HG02938 (cell line): ENCODE measurements at regions not wholly inside any gene's neighbourhood (a gene's known extent, or its start where the extent isn't known, plus 50 kb on each side); places are given as distances from the start of the nearest gene placed in this dataset.
"Not testable (repeated sequence)": the region's sequence is repeated elsewhere in the genome, so short reads cannot be mapped to it uniquely, and the experiment has no call there.

Experiments used
- ATAC-seq: cut with Tn5 transposase; IDR thresholded peaks from one replicate; pipeline ENCODE4 v1.9.1; 2021; ENCODE audit warnings: mild to moderate bottlenecking, moderate library complexity; ENCODE audit not compliant: unreplicated experiment

DNA sequence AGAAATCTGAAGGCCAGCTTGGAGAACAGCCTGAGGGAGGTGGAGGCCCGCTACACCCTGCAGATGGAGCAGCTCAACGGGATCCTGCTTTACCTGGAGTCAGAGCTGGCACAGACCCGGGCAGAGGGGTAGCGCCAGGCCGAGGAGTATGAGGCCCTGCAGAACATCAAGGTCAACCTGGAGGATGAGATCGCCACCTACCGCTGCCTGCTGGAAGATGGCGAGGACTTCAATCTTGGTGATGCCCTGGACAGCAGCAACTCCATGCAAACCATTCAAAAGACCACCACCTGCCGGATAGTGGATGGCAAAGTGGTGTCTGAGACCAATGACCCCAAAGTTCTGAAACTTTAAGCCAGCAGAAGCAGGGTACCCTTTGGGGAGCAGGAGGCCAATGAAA, 318.4 kb downstream of the ZFHX3 start:
- ATAC-seq: not testable (repeated sequence)

DNA sequence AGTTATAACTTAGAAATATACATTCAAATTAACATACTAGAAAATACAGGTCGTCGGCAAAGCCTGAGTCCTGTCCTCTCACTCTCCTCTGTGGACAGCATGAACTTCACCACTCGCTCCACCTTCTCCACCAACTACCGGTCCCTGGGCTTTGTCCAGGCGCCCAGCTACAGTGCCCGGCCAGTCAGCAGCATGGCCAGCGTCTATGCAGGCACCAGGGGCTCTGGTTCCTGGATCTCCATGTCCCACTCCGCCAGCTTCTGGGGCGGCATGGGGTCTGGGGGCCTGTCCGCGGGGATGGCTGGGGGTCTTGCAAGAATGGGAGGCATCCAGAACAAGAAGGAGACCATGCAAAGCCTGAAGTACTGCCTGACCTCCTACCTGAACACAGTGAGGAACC, 319.4 kb downstream of the ZFHX3 start:
- ATAC-seq: no peak

DNA sequence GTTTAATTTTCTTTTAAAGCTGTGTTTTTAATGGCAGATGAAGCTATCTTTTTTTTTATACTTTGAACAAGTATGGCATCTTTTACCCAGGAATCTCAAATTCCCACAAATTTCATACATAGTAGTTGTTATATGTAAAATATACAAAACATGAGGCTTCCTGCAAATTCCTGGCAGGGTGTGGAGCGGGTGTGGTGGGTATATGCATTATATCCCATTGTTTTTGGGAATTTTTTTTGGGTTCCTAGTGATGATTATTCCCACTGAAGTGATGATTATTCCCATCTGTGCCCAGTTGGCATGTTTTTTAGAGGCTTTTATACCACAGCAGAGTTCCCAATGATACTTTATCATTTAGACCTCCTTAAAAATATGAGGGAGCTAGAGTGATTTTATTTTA, 320.4 kb downstream of the ZFHX3 start:
- ATAC-seq: no peak

DNA sequence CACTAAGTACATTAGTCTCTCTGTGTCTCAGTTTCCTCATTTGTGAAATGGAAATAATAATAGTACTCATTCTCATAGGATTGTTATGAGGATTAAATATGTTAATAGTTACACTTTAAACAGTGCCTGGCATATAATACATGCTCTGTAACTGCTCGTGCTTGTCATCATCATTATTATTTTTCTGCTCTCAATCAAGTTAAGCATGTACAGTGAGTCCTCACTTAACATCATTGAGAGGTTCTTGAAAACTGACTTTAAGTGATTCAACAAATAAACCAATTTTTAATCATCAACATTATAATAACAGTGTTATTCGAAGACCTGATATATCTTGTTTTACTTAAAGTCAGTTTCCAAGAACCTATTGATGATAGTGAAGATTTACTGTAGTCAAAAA, 322.3 kb downstream of the ZFHX3 start:
- no peak for ATAC-seq

DNA sequence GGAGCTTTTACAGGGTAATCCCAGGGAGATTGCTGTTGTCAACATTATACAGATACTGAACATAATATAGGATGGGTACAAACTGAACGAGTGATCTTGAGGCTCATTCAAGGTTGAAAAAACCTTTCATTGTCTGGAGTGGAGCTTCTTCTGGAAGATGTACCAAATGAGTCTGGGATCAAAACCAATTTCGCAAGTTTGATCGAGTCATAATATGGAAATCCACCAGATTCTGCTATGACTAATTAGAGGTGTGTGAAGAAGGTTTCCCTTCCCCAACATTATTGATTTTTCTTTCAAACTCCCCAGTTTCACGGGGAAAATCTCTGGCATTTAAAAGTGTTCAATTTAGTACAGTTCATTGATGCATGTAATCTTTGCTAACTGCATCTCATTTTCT, 324.1 kb downstream of the ZFHX3 start:
- ATAC-seq: no peak

DNA sequence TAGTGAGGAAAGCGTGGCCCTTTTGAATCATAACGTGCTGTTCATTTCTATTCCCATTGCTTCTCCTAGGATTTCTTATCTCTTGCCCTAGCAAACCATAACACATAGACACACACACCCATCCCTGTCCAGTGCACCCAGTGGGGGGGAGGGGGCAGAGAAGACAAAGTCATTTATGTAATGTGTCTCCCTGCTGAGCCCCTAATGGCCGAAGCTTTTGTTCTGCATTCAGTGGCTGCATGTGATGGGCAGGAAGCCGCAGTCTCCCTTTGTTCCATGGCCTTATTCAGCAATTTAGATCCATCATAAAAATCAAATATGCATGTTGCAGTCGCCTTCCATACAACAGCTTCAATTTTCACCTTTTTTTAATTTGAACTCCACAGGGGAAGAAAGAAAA, 325.4 kb downstream of the ZFHX3 start:
- no peak for ATAC-seq

DNA sequence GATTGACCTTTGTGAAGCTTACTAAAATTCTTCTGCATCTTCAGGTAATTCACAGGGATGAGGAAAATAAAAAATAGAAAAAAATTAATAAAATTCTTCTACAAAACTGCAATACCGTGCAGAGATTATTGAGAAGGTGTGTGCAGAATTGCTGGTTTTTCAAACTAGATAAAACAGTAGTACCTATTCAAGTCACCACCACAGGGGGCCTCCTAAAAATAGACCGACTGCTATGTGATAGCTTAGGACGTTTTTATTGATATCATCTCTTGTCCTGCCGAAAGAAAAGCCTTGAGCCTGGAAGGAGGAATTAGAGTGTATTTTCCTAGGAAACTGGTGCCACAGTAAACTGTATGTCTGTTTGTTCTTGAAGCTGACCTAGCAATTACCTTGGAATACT, 325.9 kb downstream of the ZFHX3 start:
- ATAC-seq: no peak

DNA sequence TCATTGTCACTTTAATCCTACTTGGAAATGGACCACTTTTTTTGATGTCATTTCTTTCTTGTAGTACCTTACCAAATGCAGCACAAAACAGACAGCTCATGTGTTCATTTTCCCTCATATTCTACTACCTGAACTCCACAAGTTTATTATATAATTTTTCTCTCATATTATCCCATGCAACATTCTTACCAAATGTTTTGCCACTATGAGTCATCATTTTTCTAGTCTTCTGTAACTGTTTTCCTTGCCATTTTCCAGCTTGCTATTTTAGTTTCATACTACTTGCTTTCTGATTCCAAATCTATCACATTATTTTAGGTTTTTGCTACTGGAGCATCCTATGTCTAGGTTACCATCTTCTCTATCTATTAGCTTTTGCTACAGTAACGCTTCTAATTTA, 332.7 kb downstream of the ZFHX3 start:
- no peak for ATAC-seq

DNA sequence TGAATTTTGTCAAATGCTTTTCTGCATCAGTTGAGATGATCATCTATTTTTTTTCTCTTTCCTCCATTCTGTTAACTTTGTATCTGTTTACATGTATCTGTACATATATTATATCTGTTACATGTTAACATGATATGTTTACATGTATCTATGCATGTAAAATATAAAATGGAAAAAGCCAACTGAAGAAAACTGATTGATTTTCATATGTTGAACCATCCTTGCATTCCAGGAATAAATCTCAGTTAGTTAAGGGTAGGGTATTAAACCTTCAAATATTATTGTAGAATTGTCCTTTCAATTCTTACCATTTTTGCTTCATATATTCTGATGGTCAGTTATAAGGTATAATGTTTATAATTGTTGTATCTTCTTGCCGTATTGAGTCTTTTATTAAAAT, 336.1 kb downstream of the ZFHX3 start:
- ATAC-seq: no peak

DNA sequence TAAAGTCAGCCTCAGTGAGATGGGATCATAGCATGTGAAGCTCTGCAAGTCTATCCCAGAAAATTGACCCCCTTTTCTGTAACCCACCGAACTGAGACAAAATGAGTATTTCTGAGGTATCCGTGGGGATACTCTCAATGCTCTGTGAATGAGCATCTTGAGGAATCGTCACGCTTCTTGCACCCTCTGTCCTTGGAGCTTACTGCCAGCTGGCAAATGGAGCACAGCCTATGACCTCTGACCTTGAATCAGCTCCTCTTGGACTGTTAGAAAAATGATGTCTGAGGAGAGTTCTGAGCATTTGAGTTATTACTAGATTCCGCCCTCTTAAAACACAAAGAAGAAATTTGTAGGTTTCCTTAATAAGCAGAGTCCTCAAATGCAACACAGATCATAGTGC, 342.1 kb downstream of the ZFHX3 start:
- ATAC-seq: no peak

DNA sequence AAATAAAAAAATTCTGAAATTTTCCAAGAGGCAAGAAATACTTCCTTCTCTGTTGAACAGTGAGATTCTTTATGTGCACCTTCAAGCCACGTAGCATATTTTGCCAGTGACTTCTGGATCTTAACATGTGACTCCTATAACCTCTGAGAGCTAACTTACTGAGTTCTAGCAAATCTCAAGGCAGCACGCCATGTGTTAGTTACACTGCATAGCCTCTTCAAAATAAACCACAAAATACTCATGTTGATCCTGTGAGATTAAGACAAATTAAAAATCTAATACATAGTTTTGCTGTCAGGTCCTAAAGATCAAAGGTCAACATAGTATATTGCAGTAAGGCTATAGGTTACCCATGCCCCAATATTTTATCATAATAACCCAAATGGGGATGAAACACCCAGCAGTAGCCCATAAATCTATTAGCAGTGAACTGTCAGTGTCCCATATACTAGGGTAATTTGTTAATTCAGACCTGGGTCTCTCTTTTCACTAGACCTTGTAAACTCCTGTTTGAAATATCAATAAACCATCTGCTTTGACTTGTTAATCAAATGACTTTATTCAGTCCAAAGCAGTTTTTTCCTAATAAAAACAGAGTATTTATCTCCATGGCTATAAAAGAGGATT, 343.1 kb downstream of the ZFHX3 start:
- no peak for ATAC-seq

DNA sequence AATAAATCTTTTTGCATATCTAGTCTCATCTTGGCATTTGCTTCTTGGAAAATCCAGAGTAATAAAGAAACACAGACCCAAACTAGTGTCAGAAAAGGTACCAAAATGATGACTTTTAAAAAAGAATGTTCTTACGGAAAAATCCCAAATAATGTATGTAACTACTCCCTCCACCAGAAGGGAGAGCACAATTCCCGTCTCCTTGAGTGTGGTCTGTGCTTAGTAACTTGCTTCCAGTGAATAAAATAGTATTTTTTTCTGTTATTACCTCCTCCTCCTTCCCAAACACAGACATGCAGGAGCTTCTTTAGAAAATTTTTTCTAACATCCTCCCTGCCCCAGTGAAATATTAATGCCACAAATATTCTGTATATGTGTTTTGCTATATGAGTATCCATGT, 358.1 kb downstream of the ZFHX3 start:
- no peak for ATAC-seq

DNA sequence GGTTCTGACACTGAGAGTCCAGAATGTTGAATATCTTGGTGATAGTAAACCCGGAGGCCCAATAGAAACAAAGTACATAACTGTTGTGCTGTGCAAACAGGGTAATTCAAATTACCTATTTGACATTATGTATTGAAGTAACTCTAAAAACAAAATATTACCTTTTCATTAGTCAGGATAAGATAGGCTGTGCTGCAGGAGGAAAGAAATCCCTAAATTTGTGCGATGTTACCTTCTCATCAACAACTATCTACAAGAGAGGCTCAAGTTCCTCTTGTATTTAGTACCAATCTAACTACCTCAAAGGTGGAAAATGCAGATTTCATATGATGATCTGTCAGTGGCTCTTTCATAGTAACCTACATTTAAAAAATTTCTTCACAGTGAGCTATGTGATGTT, 367.2 kb downstream of the ZFHX3 start:
- no peak for ATAC-seq

DNA sequence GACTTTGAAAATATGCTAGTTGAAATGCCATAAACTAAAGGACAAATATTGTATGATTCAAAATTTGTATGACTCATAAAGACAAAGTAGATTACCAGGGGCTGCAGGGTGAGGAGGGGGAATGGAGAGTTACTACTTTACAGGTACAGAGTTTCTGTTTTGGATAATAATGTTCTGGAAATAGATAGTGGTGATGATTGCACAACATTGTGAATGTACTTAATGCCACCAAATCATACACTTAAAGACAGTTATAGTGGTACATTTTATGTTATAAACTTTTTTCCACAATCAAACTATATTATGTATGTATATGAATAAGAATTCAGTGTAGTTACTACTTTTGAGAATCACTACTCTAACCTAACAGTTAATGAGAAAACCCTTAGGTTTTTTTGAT, 368.1 kb downstream of the ZFHX3 start:
- no peak for ATAC-seq

DNA sequence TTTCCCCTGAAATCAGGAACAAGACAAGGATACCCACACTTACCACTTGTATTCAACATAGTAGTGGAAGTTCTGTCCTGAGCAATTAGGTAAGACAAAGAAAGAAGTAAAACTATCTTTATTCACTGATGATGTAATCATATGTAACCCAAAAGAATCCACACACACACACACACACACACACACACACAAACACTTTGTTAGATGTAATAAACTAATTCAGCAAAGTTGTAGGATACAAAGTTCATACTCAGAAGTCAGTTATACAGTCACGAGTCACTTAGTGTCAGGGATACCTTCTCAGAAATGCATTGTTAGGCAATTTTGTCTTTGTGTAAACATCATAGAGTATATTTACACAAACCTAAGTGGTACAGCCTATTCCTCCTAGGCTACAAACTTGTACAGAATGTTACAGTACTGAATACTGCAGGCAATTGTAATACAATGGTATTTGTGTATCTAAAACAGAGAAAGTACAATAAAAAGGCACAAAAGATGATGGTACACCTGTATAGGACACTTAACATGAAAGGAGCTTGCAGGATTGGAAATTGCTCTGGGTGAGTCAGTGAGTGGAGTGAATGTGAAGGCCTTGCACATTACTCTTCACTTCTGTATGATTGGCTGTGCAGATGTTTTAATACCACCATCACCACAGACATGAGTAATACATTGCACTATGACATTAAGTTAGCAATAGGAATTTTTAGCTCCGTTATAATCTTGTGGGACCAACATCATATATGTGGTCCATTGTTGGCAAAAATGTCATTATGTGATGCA, 370.1 kb downstream of the ZFHX3 start:
- ATAC-seq: no peak

DNA sequence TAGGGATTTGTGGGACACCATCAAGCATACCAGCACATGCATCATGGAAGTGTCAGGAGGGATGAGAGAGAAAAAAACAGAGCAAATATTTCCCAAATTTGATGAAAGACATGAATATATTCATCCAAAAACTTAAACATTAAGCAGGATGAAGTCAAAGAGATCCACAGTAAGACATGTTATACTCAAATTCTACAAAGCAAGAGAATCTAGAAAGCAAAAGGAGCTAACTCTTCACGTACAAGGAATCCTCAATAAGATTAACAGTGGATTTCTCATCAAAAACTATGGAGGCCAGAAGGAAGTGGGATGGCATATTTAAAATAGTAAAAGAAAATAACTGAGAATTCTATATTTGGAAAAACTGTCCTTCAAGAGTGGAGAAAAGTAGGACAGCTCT, 374.8 kb downstream of the ZFHX3 start:
- no peak for ATAC-seq

DNA sequence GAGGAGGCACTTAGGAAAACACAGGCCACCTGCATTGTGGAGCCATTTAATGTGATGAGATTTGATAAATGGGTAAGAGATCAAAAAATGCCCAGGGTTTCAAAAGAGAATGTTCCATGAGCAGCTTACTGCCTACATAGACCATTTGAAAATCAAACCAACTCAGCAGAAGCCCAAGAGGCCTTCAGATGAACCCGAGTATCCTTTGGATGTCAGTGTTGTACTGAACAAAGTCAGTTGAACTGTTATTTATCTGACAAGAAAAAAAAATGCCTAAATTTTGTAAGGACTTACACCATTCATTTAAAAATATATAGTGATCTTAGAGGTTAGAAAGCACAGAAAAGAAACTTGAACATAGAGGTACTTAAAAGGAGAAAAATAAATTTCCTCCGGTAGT, 381.7 kb downstream of the ZFHX3 start:
- ATAC-seq: no peak

DNA sequence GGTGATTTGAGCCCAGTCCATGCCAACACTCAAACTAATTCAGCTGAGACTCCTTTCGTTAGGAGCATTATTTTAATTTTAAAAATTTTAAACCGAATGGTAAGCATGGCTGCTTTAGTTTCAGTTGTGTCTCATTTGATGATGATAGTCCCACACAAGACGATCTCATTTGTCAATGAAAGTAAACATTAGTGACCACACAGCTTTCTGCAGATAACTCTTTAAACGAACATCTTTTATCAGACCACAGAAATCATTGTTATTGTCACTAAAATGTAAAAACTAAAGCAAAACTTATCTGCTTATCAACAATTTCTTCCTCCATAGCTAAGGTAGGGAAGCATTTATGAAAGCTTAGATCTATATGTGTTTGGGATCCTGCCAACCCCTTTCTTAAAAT, 382.2 kb downstream of the ZFHX3 start:
- no peak for ATAC-seq

DNA sequence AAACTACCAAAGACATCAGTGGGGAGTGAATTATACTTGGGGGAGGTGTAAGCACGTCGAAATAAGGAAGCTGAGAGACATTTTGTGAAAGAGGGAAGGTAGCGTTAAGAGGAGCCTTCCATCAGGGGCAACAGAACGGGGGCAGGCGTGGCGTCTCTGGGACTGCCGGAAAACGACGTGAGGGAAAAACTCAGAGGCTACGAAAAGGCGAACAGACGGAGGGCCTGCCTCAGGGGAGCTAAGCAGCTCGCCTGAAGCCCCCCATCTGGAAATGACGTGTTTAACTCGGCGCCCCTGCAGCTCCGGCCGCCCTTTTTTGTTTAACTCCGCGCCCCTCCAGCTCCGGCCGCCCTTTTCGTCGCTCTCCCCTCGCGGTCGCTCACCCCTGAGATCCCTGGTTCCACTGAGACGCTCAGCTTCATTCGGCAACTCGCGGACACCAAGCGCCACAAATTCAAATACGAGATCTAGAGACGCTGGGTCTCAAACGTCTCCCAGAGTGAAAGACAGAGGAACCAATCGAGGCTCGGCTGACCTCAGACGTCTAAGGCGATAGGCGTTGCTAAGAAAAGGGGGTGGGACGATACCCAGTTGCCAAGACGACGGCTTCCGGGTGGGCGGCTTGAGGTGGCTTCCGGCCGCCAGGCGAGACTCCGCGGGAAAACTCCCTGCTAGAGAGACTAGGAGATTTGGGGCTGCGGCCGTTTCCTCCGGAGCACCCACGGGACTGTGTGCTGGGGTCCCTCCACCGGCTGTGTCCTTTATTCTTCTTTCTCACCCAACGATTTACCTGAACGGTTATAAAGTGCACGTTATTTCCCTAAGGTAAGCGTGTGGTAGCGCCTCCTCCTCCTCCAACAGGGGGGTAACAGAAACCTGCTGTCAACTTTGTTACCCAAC, 383.2 kb downstream of the ZFHX3 start:
- peak; percentile 99 for ATAC-seq

DNA sequence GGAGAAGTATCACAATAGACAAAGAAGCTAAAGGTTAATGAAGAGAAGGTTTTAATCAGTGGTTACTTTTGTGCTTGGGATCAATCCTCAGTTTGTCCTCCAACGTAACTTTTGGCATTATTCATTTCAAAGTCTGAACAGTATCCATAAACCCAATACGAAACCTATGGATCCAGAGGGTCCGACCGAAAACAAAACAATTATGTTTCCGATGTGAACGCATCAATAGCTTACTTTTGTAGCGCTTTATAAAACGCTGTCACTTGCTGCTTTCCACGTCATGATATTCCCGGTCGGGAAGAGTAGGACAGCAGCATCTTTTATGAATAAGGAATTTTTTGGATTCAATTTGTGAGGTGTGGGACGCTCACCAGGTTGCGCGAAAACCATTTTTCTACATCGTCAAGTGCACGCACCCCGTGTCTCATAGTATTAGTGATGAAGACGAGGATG, 383.8 kb downstream of the ZFHX3 start:
- no peak for ATAC-seq

DNA sequence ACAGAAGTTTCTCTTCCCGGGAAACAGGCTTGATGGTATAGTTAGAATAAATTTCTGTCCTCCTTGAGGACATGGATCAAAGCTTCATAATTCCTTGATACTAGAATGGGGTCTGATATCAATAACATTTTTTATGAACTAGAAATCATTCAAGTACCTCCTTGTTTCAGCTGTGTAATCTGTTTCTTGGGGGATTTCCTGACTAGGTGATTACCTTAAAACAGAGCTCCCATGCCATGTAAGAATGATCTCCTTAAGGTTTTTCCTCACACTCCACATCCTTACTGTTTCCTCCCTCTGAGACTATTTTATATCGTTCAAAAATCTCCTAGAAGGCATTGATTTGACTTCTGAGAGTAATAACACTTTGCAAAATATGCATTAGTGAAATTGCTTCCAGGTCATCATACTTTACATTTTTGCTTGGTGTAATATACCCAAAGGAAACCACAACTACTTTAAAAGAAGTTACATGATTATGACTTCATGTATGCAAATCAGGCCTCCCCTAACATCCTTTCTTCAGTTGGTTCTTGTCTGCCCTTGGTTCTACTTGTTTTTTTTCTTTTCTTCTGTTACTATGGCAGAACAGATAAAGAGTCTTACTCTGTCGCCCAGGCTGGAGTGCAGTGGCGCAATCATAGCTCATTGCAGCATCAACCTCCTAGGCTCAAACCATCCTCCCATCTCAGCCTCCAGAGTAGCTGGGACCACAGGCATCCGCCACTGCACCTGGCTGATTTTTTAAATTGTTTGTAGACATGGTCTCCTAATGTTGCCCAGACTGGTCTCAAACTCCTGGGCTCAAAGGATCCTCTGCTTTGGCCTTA, 388.8 kb downstream of the ZFHX3 start:
- no peak for ATAC-seq
